ENCODE measurements at regions not wholly inside any gene's neighbourhood (a gene's known extent, or its start where the extent isn't known, plus 50 kb on each side); places are given as distances from the start of the nearest gene placed in this dataset.

DNA sequence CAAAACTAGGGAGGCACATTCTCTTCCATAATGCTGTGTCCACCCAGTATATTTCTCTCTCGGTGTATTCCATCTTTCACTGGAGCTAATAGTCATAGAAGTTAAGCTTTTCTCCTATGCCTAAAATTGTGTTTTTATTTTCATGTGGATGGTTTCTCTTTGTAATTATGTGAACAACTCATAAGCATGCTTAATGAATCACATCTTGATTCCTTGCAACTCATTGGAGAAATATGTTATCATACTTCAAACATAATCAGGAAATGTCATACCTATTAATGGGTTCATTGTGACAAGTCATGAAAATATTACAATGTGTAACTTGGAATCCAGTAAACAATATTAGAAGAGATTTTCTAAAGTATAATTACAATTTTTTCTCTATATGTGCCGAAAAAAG, 186.3 kb downstream of the SLC7A11 start:
- no peak for DNase-seq (ENCODE audit: extremely low read depth, low read depth)
- TF ChIP-seq, protein P1, sequence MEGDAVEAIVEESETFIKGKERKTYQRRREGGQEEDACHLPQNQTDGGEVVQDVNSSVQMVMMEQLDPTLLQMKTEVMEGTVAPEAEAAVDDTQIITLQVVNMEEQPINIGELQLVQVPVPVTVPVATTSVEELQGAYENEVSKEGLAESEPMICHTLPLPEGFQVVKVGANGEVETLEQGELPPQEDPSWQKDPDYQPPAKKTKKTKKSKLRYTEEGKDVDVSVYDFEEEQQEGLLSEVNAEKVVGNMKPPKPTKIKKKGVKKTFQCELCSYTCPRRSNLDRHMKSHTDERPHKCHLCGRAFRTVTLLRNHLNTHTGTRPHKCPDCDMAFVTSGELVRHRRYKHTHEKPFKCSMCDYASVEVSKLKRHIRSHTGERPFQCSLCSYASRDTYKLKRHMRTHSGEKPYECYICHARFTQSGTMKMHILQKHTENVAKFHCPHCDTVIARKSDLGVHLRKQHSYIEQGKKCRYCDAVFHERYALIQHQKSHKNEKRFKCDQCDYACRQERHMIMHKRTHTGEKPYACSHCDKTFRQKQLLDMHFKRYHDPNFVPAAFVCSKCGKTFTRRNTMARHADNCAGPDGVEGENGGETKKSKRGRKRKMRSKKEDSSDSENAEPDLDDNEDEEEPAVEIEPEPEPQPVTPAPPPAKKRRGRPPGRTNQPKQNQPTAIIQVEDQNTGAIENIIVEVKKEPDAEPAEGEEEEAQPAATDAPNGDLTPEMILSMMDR (IDR thresholded peaks at IDR 0.05; ENCODE audit: low read depth, low read length): no peak

DNA sequence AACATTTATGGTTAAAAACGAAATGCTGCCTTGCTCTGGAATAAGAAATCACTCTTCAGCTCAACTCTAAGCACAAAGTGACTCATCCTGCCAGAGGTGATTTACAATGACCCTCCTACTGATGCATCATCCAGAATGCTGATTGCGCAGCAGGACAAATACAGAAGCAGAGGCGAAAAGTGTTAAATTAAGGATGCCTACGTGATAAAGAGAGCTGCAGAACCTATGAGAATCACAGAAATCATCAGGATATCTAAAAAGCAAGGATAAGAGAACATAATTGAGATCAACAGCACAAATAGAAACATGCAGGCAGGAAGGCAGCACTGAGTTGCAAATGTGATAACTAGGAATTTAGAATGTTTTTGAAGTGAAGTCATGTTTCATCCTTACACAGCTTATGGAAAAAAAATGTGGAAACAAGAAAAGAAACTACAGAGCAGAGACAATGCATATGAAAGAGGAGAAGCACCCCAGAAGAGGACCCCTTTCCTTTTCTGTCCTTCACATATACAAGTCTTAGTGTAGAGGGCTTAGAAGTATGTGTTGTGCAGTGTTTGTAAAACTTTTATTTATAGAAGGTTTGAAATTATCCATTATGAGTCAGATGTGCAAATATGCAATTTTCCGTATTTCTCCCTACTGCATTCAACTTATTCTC, 188.4 kb downstream of the SLC7A11 start:
- TF ChIP-seq, protein P1 (IDR thresholded peaks at IDR 0.05; ENCODE audit: low read depth, low read length): no peak
- DNase-seq (ENCODE audit: extremely low read depth, low read depth): no peak

DNA sequence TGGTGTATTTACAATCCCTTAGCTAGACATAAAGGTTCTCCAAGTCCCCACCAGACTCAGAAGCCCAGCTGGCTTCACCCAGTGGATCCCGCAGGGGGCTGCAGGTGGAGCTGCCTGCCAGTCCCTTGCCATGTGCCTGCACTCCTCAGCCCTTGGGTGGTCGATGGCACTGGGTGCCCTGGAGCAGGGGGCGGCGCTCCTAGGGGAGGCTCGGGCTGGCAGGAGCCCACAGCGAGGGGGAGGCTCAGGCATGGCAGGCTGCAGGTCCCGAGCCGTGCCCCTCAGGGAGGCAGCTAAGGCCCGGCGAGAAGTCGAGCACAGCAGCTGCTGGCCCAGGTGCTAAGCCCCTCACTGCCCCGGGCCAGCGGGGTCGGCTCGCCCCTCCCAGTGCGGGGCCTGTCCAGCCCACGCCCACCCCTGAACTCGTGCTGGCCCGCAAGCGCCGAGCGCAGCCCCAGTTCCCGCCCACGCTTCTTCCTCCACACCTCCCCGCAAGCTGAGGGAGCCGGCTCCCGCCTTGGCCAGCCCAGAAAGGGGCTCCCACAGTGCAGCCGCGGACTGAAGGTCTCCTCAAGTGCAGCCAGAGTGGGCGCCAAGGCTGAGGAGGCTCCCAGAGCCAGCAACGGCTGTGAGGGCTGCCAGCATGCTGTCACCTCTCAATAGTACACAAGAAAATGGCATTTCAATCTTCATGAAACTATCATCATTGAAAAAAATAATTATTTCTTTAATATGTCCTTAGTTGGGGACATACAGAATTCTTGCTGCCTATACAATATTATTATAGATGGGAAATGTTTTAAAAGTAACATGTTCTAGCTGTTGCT, 189.1 kb downstream of the SLC7A11 start:
- TF ChIP-seq, protein P1 (IDR thresholded peaks at IDR 0.05; ENCODE audit: low read depth, low read length): no peak

DNA sequence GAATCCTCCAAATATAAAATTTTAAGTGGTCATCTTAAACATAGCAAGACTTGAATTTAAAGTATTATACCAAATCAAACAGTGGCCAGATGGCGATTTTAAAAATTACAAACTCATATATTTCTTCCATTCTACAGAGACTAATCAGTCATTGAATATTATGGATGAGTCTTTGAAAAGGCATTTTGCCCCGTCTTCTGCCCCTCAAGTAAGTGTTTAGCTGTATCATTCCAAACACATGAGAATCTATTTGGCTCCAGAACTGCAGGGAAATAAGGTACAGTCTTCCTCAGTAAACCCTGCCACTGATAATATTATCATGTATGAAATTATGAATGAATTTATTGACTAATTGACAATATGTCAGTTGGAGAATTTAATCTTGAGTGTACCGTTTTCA, 191.0 kb downstream of the SLC7A11 start:
- no peak for DNase-seq (ENCODE audit: extremely low read depth, low read depth)

More for the DNA sequence above, 189.1 kb downstream of the SLC7A11 start:
- DNase-seq (ENCODE audit: extremely low read depth, low read depth): no peak

DNA sequence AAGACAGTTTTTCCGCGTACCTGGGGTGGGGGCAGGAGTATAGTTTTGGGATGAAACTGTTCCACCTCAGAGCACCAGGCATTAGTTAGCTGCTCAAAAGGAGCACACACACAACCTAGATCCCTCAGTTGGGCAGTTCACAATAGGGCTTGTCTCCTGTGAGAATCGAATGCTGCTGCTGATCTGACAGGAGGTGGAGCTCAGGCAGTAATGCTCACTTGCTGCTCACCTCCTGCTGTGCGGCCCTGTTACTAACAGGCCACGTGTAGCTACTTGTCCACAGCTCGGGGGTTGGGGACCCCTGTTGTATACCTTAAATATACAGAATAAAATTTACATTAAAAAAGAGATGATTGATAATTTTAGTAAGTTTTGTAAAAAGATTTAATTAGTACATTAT, 191.5 kb downstream of the SLC7A11 start:
- TF ChIP-seq, protein P1 (IDR thresholded peaks at IDR 0.05; ENCODE audit: low read depth, low read length): no peak
- no peak for DNase-seq (ENCODE audit: extremely low read depth, low read depth)

More for the DNA sequence above, 191.0 kb downstream of the SLC7A11 start:
- TF ChIP-seq, protein P1 (IDR thresholded peaks at IDR 0.05; ENCODE audit: low read depth, low read length): no peak

DNA sequence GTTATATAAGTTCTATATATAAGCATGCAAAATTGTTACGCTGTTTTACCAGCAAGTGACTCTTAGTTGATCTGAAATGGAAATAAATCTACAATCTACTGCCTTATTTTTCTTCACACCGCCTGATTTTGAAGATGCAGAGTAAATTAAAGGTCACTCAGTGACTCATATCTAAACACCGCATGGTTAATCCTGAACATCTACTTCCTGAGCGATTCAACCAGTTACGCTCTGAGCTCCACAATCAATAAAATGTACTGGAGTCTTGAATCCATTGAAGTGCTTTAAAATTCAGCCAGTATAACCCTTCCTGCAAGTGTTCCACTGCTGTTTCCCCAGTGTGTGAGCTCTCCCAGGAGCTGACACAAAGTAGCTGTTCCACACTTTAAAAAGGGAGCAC, 192.8 kb downstream of the SLC7A11 start:
- TF ChIP-seq, protein P1 (IDR thresholded peaks at IDR 0.05; ENCODE audit: low read depth, low read length): no peak
- DNase-seq (ENCODE audit: extremely low read depth, low read depth): no peak

DNA sequence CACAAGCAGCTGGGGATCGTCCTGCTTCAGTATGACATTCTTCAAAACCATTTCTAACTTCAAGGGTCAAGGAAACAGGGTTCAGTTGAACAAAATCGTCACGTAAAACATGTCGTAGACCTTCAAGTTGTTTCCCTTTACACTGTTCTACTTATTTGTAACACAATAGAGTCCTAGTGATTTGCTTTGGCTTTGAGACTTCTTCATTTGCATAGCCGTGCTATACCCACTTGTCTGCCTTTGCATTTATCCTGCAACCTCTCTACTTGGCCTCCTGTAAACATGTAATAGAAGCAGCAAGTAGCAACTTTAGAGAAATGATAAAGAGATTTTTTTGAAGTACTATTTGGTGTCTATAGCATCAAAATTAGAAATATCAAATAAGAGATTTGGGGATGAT, 194.9 kb downstream of the SLC7A11 start:
- no peak for DNase-seq (ENCODE audit: extremely low read depth, low read depth)
- TF ChIP-seq, protein P1 (IDR thresholded peaks at IDR 0.05; ENCODE audit: low read depth, low read length): no peak
